ENCODE measurements at regions not wholly inside any gene's neighbourhood (a gene's known extent, or its start where the extent isn't known, plus 50 kb on each side); places are given as distances from the start of the nearest gene placed in this dataset.

- no peak for TF ChIP-seq CTCF (conservative IDR thresholded peaks at IDR 0.05; ENCODE audit: low read length)
- DNase-seq (ENCODE audit: low read depth): no peak
- no peak overlapping the region for H3K4me3 ChIP-seq (ENCODE audit: low read length)
These were observed 198.7 kb upstream of the C9orf72 start for GRCh38 chr9:27771803-27772545.

GRCh38 chr9:27784847-27785713 is 211.8 kb upstream of the C9orf72 start:
- DNase-seq (ENCODE audit: low read depth): no peak
- TF ChIP-seq CTCF (conservative IDR thresholded peaks at IDR 0.05; ENCODE audit: low read length): no peak
- H3K4me3 ChIP-seq (ENCODE audit: low read length): no peak overlapping the region

- DNase-seq (ENCODE audit: low read depth): no peak
- no peak overlapping the region for H3K4me3 ChIP-seq (ENCODE audit: low read length)
- TF ChIP-seq CTCF (conservative IDR thresholded peaks at IDR 0.05; ENCODE audit: low read length): no peak
These were observed 212.4 kb upstream of the C9orf72 start for GRCh38 chr9:27785714-27786100.

GRCh38 chr9:27787891-27788290 is 214.6 kb upstream of the C9orf72 start:
- DNase-seq (ENCODE audit: low read depth): no peak
- no peak overlapping the region for H3K4me3 ChIP-seq (ENCODE audit: low read length)
- no peak for TF ChIP-seq CTCF (conservative IDR thresholded peaks at IDR 0.05; ENCODE audit: low read length)

- H3K4me3 ChIP-seq (ENCODE audit: low read length): no peak overlapping the region
- no peak for DNase-seq (ENCODE audit: low read depth)
- TF ChIP-seq CTCF (conservative IDR thresholded peaks at IDR 0.05; ENCODE audit: low read length): no peak
These were observed 218.0 kb upstream of the C9orf72 start for GRCh38 chr9:27791311-27791710.

GRCh38 chr9:27792971-27793689 is 219.8 kb upstream of the C9orf72 start:
- H3K4me3 ChIP-seq (ENCODE audit: low read length): no peak overlapping the region
- no peak for DNase-seq (ENCODE audit: low read depth)
- no peak for TF ChIP-seq CTCF (conservative IDR thresholded peaks at IDR 0.05; ENCODE audit: low read length)

Data from AG10803 (cell line).